NB4 (cell line): ENCODE measurements at regions not wholly inside any gene's neighbourhood (a gene's known extent, or its start where the extent isn't known, plus 50 kb on each side); places are given as distances from the start of the nearest gene placed in this dataset.

Experiments used
- CTCF ChIP-seq: IDR thresholded peaks from one replicate; pipeline ENCODE4 v1.5.1; 2012; ENCODE audit warnings: low read depth, low read length
- MAX ChIP-seq: IDR thresholded peaks from 2 replicates; pipeline ENCODE4 v1.6.1; 2011; ENCODE audit warnings: low read depth, low read length
- POLR2A ChIP-seq: IDR thresholded peaks from 2 replicates; pipeline ENCODE4 v1.6.1; 2011; ENCODE audit warnings: mild to moderate bottlenecking; ENCODE audit not compliant: insufficient read length; ENCODE audit errors: extremely low read depth

GRCh38 chr12:87828382-87828973, 200.7 kb downstream of the C12orf50 start:
- TF ChIP-seq CTCF (no peak), POLR2A (no peak), MAX (no peak)
